ENCODE measurements at regions not wholly inside any gene's neighbourhood (a gene's known extent, or its start where the extent isn't known, plus 50 kb on each side); places are given as distances from the start of the nearest gene placed in this dataset.

GRCh38 chrX:36501169-36501702, 506.9 kb upstream of the FAM47C start:
- TF ChIP-seq POLR2A (IDR thresholded peaks at IDR 0.05) (no peak), CTCF (IDR thresholded peaks at IDR 0.05 in 8 of 11, conservative IDR thresholded peaks at IDR 0.05 in 3 of 11) (no peak), POLR2AphosphoS5 (IDR thresholded peaks at IDR 0.05) (no peak)
